NOMO-1 (cell line): ENCODE measurements at regions not wholly inside any gene's neighbourhood (a gene's known extent, or its start where the extent isn't known, plus 50 kb on each side); places are given as distances from the start of the nearest gene placed in this dataset.

Experiments used
- DNase-seq, 2 experiments: peaks; one replicate each; lab custom pipeline; 2025; ENCODE audit not compliant: unreplicated experiment in 2 of 2; lab: John Stamatoyannopoulos, UW

- DNase-seq, result no peak
Measured at GRCh38 chr18:72368308-72368707, 175.8 kb downstream of the CBLN2 start.

GRCh38 chr18:72360634-72361033, 183.5 kb downstream of the CBLN2 start:
- no peak for DNase-seq

- DNase-seq, result no peak
Measured at GRCh38 chr18:72342933-72343332, 201.2 kb downstream of the CBLN2 start.

- no peak for DNase-seq
Measured at GRCh38 chr18:72339976-72340375, 204.2 kb downstream of the CBLN2 start.

- DNase-seq, result no peak
Measured at GRCh38 chr18:72336786-72337185, 207.4 kb downstream of the CBLN2 start.

- DNase-seq, result no peak
Measured at GRCh38 chr18:72329533-72329932, 214.6 kb downstream of the CBLN2 start.

GRCh38 chr18:72325307-72325706, 218.8 kb downstream of the CBLN2 start:
- DNase-seq, result no peak

GRCh38 chr18:72324677-72325076, 219.5 kb downstream of the CBLN2 start:
- DNase-seq, result no peak

- DNase-seq, result no peak
Measured at GRCh38 chr18:72316497-72316896, 227.6 kb downstream of the CBLN2 start.

- no peak for DNase-seq
Measured at GRCh38 chr18:72283148-72283925, 260.8 kb downstream of the CBLN2 start.

- no peak for DNase-seq
Measured at GRCh38 chr18:72273025-72273424, 271.1 kb downstream of the CBLN2 start.

- no peak for DNase-seq
Measured at GRCh38 chr18:72261590-72261989, 282.6 kb downstream of the CBLN2 start.

GRCh38 chr18:72246076-72246475, 298.1 kb downstream of the CBLN2 start:
- DNase-seq, result no peak

GRCh38 chr18:72235422-72235821, 308.7 kb downstream of the CBLN2 start:
- DNase-seq, result no peak

GRCh38 chr18:72233106-72233505, 311.0 kb downstream of the CBLN2 start:
- DNase-seq, result no peak

- DNase-seq, result no peak
Measured at GRCh38 chr18:72232644-72233043, 311.5 kb downstream of the CBLN2 start.

- no peak for DNase-seq
Measured at GRCh38 chr18:72225958-72226357, 318.2 kb downstream of the CBLN2 start.

GRCh38 chr18:72223733-72224132, 320.4 kb downstream of the CBLN2 start:
- no peak for DNase-seq

- DNase-seq, result no peak
Measured at GRCh38 chr18:72208920-72209676, 335.0 kb downstream of the CBLN2 start.

GRCh38 chr18:72207280-72207679, 336.9 kb downstream of the CBLN2 start:
- DNase-seq, result no peak

- DNase-seq, result no peak
Measured at GRCh38 chr18:72206814-72207213, 337.3 kb downstream of the CBLN2 start.

- no peak for DNase-seq
Measured at GRCh38 chr18:72201032-72201431, 343.1 kb downstream of the CBLN2 start.
